K562 (cell line): ENCODE measurements at regions not wholly inside any gene's neighbourhood (a gene's known extent, or its start where the extent isn't known, plus 50 kb on each side); places are given as distances from the start of the nearest gene placed in this dataset.

Source experiments
- ATAC-seq: fragments of 200-7000 bp; cut with Tn5 transposase; 3 replicates; pipeline ENCODE4 v1.9.1; 2020; ENCODE audit warnings: moderate library complexity
- BruUV-seq: library from RNA; stranded (reverse); fragments of 400-500 nt; replicated peaks from 2 replicates; lab custom pipeline; 2021; lab: Mats Ljungman, UMichigan
- CTCF ChIA-PET: fragments of 300-600 bp; formaldehyde crosslinking; extraction: SDS; loops from one replicate; lab custom pipeline; 2021; ENCODE audit warnings: low intra/inter-chr PET ratio; lab: Yijun Ruan, JAX
- POLR2A ChIA-PET: fragments of 300-600, 350-650 bp; sonication (Branson Sonifier 250); formaldehyde crosslinking; extraction: SDS; loops from one replicate; lab custom pipeline; 2021; ENCODE audit warnings: antibody characterized with exemption, inconsistent platforms; lab: Yijun Ruan, JAX
- DNase-seq, 4 experiments: peaks; one replicate each; pipeline versions ENCODE4 v3.0.0 to v3.0.0-alpha.2; 2011 to 2018; ENCODE audit warnings: low spot score in 3 of 4, mixed read lengths in 3 of 4; ENCODE audit errors: extremely low read depth in 1 of 4
- FAIRE-seq: peaks from 2 replicates; lab custom pipeline; 2011; peaks lifted over from hg19 to GRCh38; lab: Jason Lieb, UNC
- H2AFZ ChIP-seq: 2 replicates; pipeline ENCODE4 v1.6.0; 2011; ENCODE audit warnings: low read depth, low read length, control low read depth, inconsistent platforms
- H3K27ac ChIP-seq: fragments of 200-600 bp; 3 replicates; pipeline ENCODE4 v1.8.0; 2011; ENCODE audit warnings: low read depth, mild to moderate bottlenecking, control low read depth, inconsistent platforms, low read length, moderate library complexity, mixed read lengths; ENCODE audit errors: extremely low read depth
- H3K27me3 ChIP-seq, 2 experiments: fragments of 300-600 bp in 1 of 2; 2 replicates in 1 of 2; 3 replicates in 1 of 2; pipeline versions ENCODE4 v1.6.0 to v1.8.0; 2011; ENCODE audit warnings: inconsistent platforms in 2 of 2, low read length in 2 of 2, mild to moderate bottlenecking in 1 of 2, mixed read lengths in 1 of 2, moderate library complexity in 1 of 2; ENCODE audit not compliant: control insufficient read depth in 2 of 2, insufficient read depth in 2 of 2
- H3K36me3 ChIP-seq: fragments of 300-600 bp; 3 replicates; pipeline ENCODE4 v1.8.0; 2011; ENCODE audit warnings: mild to moderate bottlenecking, low read length, inconsistent platforms; ENCODE audit not compliant: control insufficient read depth, insufficient read depth
- H3K4me1 ChIP-seq, 2 experiments: fragments of 200-600 bp in 1 of 2; replicated peaks in 1 of 2; 2 replicates in 1 of 2; 3 replicates in 1 of 2; pipeline versions ENCODE4 v1.5.1 to v1.8.0; 2011; ENCODE audit warnings: inconsistent platforms in 2 of 2, low read length in 2 of 2, mild to moderate bottlenecking in 1 of 2, mixed read lengths in 1 of 2, moderate library complexity in 1 of 2; ENCODE audit not compliant: control insufficient read depth in 2 of 2, insufficient read depth in 2 of 2
- H3K4me2 ChIP-seq: 2 replicates; pipeline ENCODE4 v1.6.1; 2011; ENCODE audit warnings: low read length, control low read depth, inconsistent platforms, mixed read lengths; ENCODE audit not compliant: insufficient read depth
- H3K4me3 ChIP-seq: fragments of 200-600 bp; sonication (generic), shearing (Covaris generic); 2 replicates; pipeline ENCODE4 v1.5.1; 2016; ENCODE audit warnings: control low read depth, inconsistent platforms
- H3K79me2 ChIP-seq: fragments of 200-600 bp; 3 replicates; pipeline ENCODE4 v1.8.0; 2011; ENCODE audit warnings: low read length, inconsistent platforms; ENCODE audit not compliant: control insufficient read depth, insufficient read depth
- H3K9ac ChIP-seq, 2 experiments: 2 replicates each; pipeline versions ENCODE4 v1.6.0 to v1.6.1; 2011; ENCODE audit warnings: low read depth in 2 of 2, low read length in 2 of 2, control low read depth in 1 of 2, inconsistent platforms in 1 of 2, mild to moderate bottlenecking in 1 of 2, mixed read lengths in 1 of 2; ENCODE audit not compliant: insufficient read depth in 1 of 2
- H3K9me1 ChIP-seq: one replicate; pipeline ENCODE4 v1.6.0; 2011; ENCODE audit warnings: inconsistent platforms, mild to moderate bottlenecking, low read length, moderate library complexity; ENCODE audit not compliant: control insufficient read depth, insufficient read depth
- H3K9me3 ChIP-seq: replicated peaks from 2 replicates; pipeline ENCODE4 v1.5.1; 2011; ENCODE audit warnings: low read depth, low read length, inconsistent platforms; ENCODE audit not compliant: control insufficient read depth, insufficient read depth
- H4K20me1 ChIP-seq: replicated peaks from 2 replicates; pipeline ENCODE4 v1.6.1; 2011; ENCODE audit warnings: low read length, inconsistent platforms, mixed read lengths; ENCODE audit not compliant: control insufficient read depth, insufficient read depth
- ARID1B ChIP-seq: fragments of 450-650 bp; IDR thresholded peaks from 2 replicates; pipeline ENCODE4 v1.6.1; 2016; ENCODE audit warnings: antibody characterized with exemption, mild to moderate bottlenecking, inconsistent platforms
- FOXM1 ChIP-seq, 2 experiments: fragments of 450-650 bp in 1 of 2; sonication (generic) in 1 of 2; formaldehyde crosslinking in 1 of 2; IDR thresholded peaks; 2 replicates each; pipeline versions ENCODE4 v1.6.1 to v1.9.0; 2017 to 2022; ENCODE audit warnings: low read depth in 2 of 2, mild to moderate bottlenecking in 2 of 2, missing genetic modification reagents in 1 of 2, moderate library complexity in 1 of 2
- SAFB ChIP-seq: fragments of 200-400 bp; formaldehyde crosslinking; IDR thresholded peaks from 2 replicates; pipeline ENCODE4 v1.6.1; 2017; ENCODE audit warnings: low read depth, low read length, borderline replicate concordance
- SMAD4 ChIP-seq: fragments of 250-450 bp; sonication (Bioruptor Pico); conservative IDR thresholded peaks from 2 replicates; pipeline ENCODE4 v1.8.0; 2021; ENCODE audit warnings: inconsistent platforms, mild to moderate bottlenecking, moderate library complexity
- SP2 ChIP-seq: IDR thresholded peaks from 2 replicates; pipeline ENCODE4 v1.6.1; 2011; ENCODE audit warnings: mild to moderate bottlenecking, low read depth, low read length, moderate library complexity; ENCODE audit not compliant: poor library complexity, severe bottlenecking; ENCODE audit errors: extremely low read depth
- ZNF354B ChIP-seq: fragments of 250-450 bp; sonication (Bioruptor Pico); IDR thresholded peaks from 2 replicates; pipeline ENCODE4 v1.4.0; 2020
- WGBS: fragments of 100-300 bp; shearing (Covaris generic); methylation state at CpG from one replicate; pipeline ENCODE4 v1.1.6; 2016; ENCODE audit warnings: low coverage, mixed read lengths; ENCODE audit not compliant: insufficient coverage; ENCODE audit errors: missing lambda C conversion rate; 5-methylcytosine and 5-hydroxymethylcytosine counted together
- in situ Hi-C: fragments of 300-500 bp; cut with MboI; formaldehyde crosslinking; loops from 4 replicates; pipeline ENCODE4 v1.15.0; 2018; ENCODE audit warnings: inconsistent platforms, mixed read lengths
- intact Hi-C: fragments of 100-400 bp; cut with micrococcal nuclease; formaldehyde crosslinking; loops from 2 replicates; pipeline ENCODE4 v1.14.2; 2022
- TF ChIP-seq, protein P1 (sequence below): fragments of 450-650 bp; formaldehyde crosslinking; IDR thresholded peaks from 2 replicates; pipeline ENCODE4 v1.4.0; 2022; ENCODE audit warnings: missing genetic modification characterization
- TF ChIP-seq, protein P2 (sequence below), 2 experiments: fragments of 450-650 bp; IDR thresholded peaks; 2 replicates each; pipeline ENCODE4 v1.6.1; 2018; ENCODE audit warnings: mild to moderate bottlenecking in 2 of 2, low read depth in 1 of 2; ENCODE audit not compliant: partially characterized antibody in 2 of 2

DNA sequence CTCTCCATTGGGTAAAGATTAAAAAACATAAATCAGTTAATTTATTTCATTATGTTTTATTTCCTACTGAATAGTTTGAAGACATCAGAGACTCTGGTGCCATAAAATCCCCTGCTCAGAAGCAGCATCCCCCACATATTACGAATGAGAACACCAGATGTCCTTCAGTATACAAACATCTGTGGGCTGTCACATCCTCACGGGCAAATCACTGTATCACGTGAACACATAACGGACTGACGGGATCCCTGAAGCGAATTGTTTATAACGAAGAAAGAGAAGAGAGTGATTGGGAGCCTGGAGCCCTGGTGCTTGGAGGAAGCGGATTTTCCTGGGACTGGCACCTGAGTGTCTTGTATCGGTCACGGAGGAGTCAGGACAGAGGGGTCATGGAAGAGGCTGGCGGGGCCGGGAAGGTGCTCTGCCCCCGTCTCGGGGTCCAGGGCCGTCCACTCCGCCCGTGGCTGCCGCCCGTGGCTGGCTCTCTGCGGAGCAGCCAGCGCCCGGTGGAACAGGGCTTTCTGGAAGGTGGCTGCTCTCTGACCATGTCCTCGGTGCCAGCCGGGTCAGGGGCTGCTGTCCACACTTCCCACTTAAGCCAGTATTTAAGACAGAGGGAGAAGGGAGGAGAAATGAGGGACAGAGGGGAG, 452.7 kb upstream of the FAT1 start:
- CTCF ChIA-PET, result no interaction called here
- Histone ChIP-seq H3K9me3 (no peaks in the 10 kb centered on the region), H3K27me3 (peaks cover 0 to 12% of the 10 kb centered on the region in 2 experiments; a peak in 2 of 5 replicates), H3K9ac (no peak overlapping the region), H3K9me1 (no peaks in the 10 kb centered on the region), H2AFZ (no peak overlapping the region), H3K4me1 (no peaks in the 10 kb centered on the region), H4K20me1 (no peaks in the 10 kb centered on the region), H3K27ac (no peak overlapping the region), H3K4me2 (no peak overlapping the region), H3K4me3 (no peak overlapping the region), H3K79me2 (no peaks in the 10 kb centered on the region), H3K36me3 (no peaks in the 10 kb centered on the region)
- no peak for ATAC-seq
- POLR2A ChIA-PET, result no interaction called here
- no TSS peak for BruUV-seq
- FAIRE-seq, result no peak
- intact Hi-C loops, result loop anchor here (5.0 kb wide), 1 partner anchor 449 kb away; no protein-coding TSS in a partner anchor
- in situ Hi-C loops, result no loop called here
- DNase-seq, result no peak
- 2% methylated on average over 22 of the region's 24 CpGs for WGBS
- no peak for TF ChIP-seq FOXM1 (IDR thresholded peaks at IDR 0.05; ENCODE audit: low read depth)
- TF ChIP-seq FOXM1 (CRISPR knock-in tag; IDR thresholded peaks at IDR 0.05; ENCODE audit: low read depth), result no peak
- TF ChIP-seq SP2, result no peak
- TF ChIP-seq, protein P1, sequence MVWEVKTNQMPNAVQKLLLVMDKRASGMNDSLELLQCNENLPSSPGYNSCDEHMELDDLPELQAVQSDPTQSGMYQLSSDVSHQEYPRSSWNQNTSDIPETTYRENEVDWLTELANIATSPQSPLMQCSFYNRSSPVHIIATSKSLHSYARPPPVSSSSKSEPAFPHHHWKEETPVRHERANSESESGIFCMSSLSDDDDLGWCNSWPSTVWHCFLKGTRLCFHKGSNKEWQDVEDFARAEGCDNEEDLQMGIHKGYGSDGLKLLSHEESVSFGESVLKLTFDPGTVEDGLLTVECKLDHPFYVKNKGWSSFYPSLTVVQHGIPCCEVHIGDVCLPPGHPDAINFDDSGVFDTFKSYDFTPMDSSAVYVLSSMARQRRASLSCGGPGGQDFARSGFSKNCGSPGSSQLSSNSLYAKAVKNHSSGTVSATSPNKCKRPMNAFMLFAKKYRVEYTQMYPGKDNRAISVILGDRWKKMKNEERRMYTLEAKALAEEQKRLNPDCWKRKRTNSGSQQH (CRISPR knock-in tag), result no peak
- no peak for TF ChIP-seq SAFB
- TF ChIP-seq SMAD4 (CRISPR knock-in tag), result no peak
- TF ChIP-seq, protein P2, sequence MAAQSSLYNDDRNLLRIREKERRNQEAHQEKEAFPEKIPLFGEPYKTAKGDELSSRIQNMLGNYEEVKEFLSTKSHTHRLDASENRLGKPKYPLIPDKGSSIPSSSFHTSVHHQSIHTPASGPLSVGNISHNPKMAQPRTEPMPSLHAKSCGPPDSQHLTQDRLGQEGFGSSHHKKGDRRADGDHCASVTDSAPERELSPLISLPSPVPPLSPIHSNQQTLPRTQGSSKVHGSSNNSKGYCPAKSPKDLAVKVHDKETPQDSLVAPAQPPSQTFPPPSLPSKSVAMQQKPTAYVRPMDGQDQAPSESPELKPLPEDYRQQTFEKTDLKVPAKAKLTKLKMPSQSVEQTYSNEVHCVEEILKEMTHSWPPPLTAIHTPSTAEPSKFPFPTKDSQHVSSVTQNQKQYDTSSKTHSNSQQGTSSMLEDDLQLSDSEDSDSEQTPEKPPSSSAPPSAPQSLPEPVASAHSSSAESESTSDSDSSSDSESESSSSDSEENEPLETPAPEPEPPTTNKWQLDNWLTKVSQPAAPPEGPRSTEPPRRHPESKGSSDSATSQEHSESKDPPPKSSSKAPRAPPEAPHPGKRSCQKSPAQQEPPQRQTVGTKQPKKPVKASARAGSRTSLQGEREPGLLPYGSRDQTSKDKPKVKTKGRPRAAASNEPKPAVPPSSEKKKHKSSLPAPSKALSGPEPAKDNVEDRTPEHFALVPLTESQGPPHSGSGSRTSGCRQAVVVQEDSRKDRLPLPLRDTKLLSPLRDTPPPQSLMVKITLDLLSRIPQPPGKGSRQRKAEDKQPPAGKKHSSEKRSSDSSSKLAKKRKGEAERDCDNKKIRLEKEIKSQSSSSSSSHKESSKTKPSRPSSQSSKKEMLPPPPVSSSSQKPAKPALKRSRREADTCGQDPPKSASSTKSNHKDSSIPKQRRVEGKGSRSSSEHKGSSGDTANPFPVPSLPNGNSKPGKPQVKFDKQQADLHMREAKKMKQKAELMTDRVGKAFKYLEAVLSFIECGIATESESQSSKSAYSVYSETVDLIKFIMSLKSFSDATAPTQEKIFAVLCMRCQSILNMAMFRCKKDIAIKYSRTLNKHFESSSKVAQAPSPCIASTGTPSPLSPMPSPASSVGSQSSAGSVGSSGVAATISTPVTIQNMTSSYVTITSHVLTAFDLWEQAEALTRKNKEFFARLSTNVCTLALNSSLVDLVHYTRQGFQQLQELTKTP (IDR thresholded peaks at IDR 0.05; ENCODE audit: low read depth in 1 of 2, partially characterized antibody in 2 of 2), result no peak
- TF ChIP-seq ARID1B, result no peak
- no peak for TF ChIP-seq ZNF354B (CRISPR knock-in tag)
